ENCODE measurements at regions not wholly inside any gene's neighbourhood (a gene's known extent, or its start where the extent isn't known, plus 50 kb on each side); places are given as distances from the start of the nearest gene placed in this dataset.

GRCh38 chr3:16059711-16060357 lies 114.6 kb upstream of the GALNT15 start:
- FAIRE-seq, result no peak
- H3K9me3 ChIP-seq (ENCODE audit: control insufficient read depth, low read depth, low read length), result no peaks in the 10 kb centered on the region
- peak overlapping the region; percentile 65 for H3K9ac ChIP-seq (ENCODE audit: control insufficient read depth, extremely low read depth, insufficient read depth, low read length)
- DNase-seq (ENCODE audit: low read depth, low spot score), result no peak
- H3K27me3 ChIP-seq (ENCODE audit: control insufficient read depth, extremely low read depth, insufficient read depth, low read length), result no peaks in the 10 kb centered on the region
- H3K27ac ChIP-seq (ENCODE audit: control insufficient read depth, insufficient read depth, low read length), result peak overlapping the region; percentile 85
- no peaks in the 10 kb centered on the region for H3K36me3 ChIP-seq (ENCODE audit: control insufficient read depth in 2 of 2, extremely low read depth in 1 of 2, insufficient read depth in 2 of 2, low read length in 2 of 2)
- H3K9me1 ChIP-seq (ENCODE audit: control insufficient read depth, extremely low read depth, insufficient read depth, low read length), result no peaks in the 10 kb centered on the region
- H2AFZ ChIP-seq (ENCODE audit: control insufficient read depth, low read length), result no peak overlapping the region
- peak overlapping the region; percentile 66 for H3K4me2 ChIP-seq (ENCODE audit: control insufficient read depth, extremely low read depth, insufficient read depth, low read depth, low read length)
- H3K79me2 ChIP-seq (ENCODE audit: control insufficient read depth, insufficient read depth, low read length), result no peaks in the 10 kb centered on the region
- TF ChIP-seq CTCF (optimal IDR thresholded peaks at IDR 0.05 in 1 of 3, IDR thresholded peaks at IDR 0.05 in 1 of 3, conservative IDR thresholded peaks at IDR 0.05 in 1 of 3; ENCODE audit: extremely low read depth in 1 of 3, insufficient read depth in 2 of 3, low read length in 3 of 3), result no peak
- TF ChIP-seq EZH2 (IDR thresholded peaks at IDR 0.05; ENCODE audit: low read length), result no peak
- H4K20me1 ChIP-seq (ENCODE audit: control insufficient read depth, extremely low read depth, insufficient read depth, low read length), result no peaks in the 10 kb centered on the region
- dilution Hi-C loops (cut with MboI; ENCODE audit: extremely low pct_ligation_motif_present, low sequenced_read_pairs), result no loop called here
- peaks cover 30% of the 10 kb centered on the region for H3K4me1 ChIP-seq (ENCODE audit: control insufficient read depth, extremely low read depth, insufficient read depth, low read length)
- H3K4me3 ChIP-seq (ENCODE audit: control insufficient read depth in 2 of 3, extremely low read depth in 1 of 3, insufficient read depth in 2 of 3, low read depth in 1 of 3, low read length in 3 of 3), result no peak overlapping the region

- H3K27ac ChIP-seq (ENCODE audit: control insufficient read depth, insufficient read depth, low read length), result peak overlapping the region; percentile 85
- no peak overlapping the region for H2AFZ ChIP-seq (ENCODE audit: control insufficient read depth, low read length)
- peak overlapping the region; percentile 65 for H3K9ac ChIP-seq (ENCODE audit: control insufficient read depth, extremely low read depth, insufficient read depth, low read length)
- H3K4me3 ChIP-seq (ENCODE audit: control insufficient read depth in 2 of 3, extremely low read depth in 1 of 3, insufficient read depth in 2 of 3, low read depth in 1 of 3, low read length in 3 of 3), result no peak overlapping the region
- no peaks in the 10 kb centered on the region for H3K36me3 ChIP-seq (ENCODE audit: control insufficient read depth in 2 of 2, extremely low read depth in 1 of 2, insufficient read depth in 2 of 2, low read length in 2 of 2)
- H3K27me3 ChIP-seq (ENCODE audit: control insufficient read depth, extremely low read depth, insufficient read depth, low read length), result no peaks in the 10 kb centered on the region
- no peaks in the 10 kb centered on the region for H4K20me1 ChIP-seq (ENCODE audit: control insufficient read depth, extremely low read depth, insufficient read depth, low read length)
- no peaks in the 10 kb centered on the region for H3K9me1 ChIP-seq (ENCODE audit: control insufficient read depth, extremely low read depth, insufficient read depth, low read length)
- peak overlapping the region; percentile 66 for H3K4me2 ChIP-seq (ENCODE audit: control insufficient read depth, extremely low read depth, insufficient read depth, low read depth, low read length)
- dilution Hi-C loops (cut with MboI; ENCODE audit: extremely low pct_ligation_motif_present, low sequenced_read_pairs), result no loop called here
- DNase-seq (ENCODE audit: low read depth, low spot score), result peak; percentile 98
- H3K79me2 ChIP-seq (ENCODE audit: control insufficient read depth, insufficient read depth, low read length), result no peaks in the 10 kb centered on the region
- FAIRE-seq, result peak; percentile 80
- H3K9me3 ChIP-seq (ENCODE audit: control insufficient read depth, low read depth, low read length), result no peaks in the 10 kb centered on the region
- H3K4me1 ChIP-seq (ENCODE audit: control insufficient read depth, extremely low read depth, insufficient read depth, low read length), result peaks cover 35% of the 10 kb centered on the region
- no peak for TF ChIP-seq EZH2 (IDR thresholded peaks at IDR 0.05; ENCODE audit: low read length)
- peak in 2 of 3 experiments; percentile 48 to 66 for TF ChIP-seq CTCF (optimal IDR thresholded peaks at IDR 0.05 in 1 of 3, IDR thresholded peaks at IDR 0.05 in 1 of 3, conservative IDR thresholded peaks at IDR 0.05 in 1 of 3; ENCODE audit: extremely low read depth in 1 of 3, insufficient read depth in 2 of 3, low read length in 3 of 3)
These were observed 114.1 kb upstream of the GALNT15 start for GRCh38 chr3:16060358-16060852.

Data from keratinocyte (primary cell).